Stimulated activated CD8-positive, alpha-beta memory T cell treated with anti-CD3 and anti-CD28 coated beads, Interleukin-7, amount 100 ng/mL, for 1 hour (primary cell): ENCODE measurements at regions not wholly inside any gene's neighbourhood (a gene's known extent, or its start where the extent isn't known, plus 50 kb on each side); places are given as distances from the start of the nearest gene placed in this dataset.

ENCODE experiments used
- DNase-seq, 2 donors: peaks; one replicate each; pipeline ENCODE4 v3.0.0-alpha.2; 2020; ENCODE audit warnings: low read depth in 2 of 2

DNA sequence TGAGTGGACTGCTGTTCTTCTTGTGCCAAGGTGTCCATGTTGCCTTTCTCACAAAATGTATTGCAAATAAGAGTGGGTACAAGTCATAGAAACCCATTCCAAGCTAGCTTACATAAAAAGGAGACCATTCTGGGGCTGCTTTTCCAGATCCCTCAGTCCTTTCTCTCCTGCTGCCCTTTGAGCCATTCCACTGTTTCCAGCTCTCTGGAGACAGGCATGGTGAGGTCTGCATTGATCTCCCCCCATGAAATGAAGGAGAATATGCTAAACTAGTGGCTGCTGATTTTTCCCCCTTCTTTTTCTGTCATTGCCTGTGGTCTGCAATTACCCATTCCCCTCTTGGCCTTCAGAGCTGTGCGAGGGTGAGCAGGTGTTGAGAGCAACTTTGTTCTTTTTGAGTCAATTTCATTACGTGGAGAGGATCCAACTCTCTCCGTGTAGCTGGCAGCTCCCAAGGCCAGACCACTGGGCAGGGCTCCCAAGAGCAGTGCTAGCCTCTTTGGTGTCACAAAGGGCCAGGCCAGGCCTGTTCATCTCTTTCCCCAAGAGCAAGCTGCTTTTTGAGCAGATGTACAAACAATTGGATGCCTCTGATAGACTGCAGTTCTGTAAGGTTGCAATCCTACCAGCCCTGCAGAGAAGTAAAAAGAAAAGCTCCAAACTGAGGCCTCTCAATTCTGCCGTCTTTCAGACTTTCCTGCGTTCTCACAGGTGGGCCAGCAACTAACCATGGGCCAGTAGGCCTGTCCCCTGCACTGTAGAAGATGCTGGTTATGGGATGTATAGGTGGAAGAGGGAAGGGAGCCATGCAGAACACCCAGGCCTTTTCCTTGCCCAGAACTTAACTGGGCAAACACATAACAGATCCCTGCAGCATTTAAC is 96.1 kb upstream of the ARMC2 start:
- DNase-seq: no peak

DNA sequence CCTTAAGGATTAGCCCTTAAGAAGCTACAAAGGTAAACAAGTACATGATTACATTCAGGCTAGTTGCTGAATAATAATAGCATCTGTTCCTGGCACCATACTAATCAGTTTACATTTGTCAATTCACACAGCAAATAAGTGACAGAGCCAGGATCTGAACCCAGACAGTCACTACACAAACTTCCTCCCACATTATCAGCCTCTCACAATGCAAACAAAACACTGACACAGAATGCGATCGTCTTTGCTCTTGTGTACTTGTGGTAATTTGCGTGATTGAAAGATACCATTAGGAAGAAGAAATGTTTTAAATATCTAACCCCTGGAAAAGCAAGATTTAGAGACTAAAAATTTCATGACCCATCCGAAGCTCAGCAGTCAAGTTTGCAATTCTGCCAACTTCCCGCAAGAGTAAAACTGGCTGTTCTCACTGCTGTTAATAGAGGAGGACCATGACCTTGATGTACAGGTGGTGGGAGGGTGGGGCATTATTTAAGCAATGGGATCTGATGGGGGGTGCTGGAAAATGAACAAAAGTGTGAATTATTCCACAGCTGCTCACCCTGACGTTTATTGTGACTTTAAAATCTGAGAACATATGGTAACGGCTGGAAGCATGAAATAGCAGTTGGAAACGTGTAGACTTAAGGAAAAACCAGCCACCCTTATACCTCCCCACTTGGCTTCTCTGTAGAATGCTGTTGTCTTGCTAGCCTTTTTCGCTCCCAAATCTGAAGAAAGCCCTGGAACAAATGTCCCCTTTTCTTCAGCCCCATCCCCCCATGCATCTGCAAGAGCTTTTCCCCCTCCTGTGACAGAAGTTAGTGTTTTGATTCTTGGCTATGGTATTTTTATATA is 95.3 kb upstream of the ARMC2 start:
- DNase-seq: no peak

DNA sequence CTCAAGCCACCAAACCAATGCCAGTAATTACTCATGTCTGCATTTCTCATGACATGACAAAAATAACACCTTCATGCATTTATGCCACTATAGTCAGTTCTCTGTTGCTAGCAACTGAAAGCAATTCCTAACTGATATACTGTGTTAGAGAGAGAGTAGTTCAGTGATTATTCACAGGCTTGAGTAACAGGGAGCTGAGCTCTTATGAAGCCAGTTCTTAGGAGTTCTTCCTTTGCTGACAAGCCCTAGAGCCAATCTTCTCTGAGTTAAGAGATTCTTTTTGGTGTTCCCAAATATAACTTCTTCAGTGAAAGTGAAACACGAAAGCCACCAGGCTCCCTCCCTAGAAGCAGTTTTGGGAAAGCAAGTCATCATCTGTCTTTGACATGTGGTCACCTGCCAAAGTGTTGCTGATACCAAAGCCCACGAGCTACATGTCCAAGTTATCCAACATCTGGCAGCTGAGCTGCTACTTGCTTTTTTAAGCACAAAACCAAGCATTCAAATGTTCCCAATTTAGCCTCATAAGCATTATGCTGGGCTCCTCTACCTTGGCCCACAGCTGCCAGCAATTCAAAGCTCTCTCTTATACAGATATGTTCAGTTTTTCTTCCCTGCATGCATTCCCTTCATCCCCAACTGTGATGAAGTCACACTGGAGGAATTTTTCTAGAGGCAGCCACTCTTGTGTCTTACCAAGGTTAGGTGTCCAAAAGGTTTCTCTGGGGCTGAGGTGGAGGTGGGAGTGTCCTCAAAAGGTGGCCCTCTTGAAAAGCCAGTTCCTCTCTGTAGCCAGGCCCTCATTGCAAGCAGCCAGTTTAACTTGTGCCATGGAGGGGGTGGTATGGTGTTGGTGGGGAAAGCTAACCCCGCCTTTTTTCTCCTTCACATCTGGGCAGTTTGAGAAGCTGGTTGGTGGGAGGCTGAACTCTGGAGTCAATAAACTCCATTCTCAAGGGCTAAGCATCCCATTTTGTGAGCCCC is 92.7 kb upstream of the ARMC2 start:
- no peak for DNase-seq

DNA sequence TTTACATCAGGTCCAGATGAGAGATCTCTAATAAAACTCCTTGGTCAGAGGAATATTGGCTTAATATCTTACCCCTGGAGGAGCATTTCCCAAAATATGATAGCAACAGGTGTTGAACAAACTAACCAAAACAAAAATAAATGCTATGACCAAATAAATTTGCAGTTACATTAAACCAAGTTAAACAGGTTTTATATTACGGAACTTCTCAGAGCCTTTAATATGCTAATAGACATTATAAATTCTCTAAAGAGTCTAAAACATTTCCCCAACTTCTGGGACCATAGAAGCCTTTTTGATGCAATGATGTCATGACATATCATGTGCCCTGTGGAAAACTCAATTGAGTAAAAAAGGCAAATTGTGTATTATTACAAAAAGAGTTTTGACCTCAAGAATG is 90.9 kb upstream of the ARMC2 start:
- DNase-seq: no peak

- DNase-seq: no peak
These were observed 89.3 kb upstream of the ARMC2 start for GRCh38 chr6:108758884-108759283.

DNA sequence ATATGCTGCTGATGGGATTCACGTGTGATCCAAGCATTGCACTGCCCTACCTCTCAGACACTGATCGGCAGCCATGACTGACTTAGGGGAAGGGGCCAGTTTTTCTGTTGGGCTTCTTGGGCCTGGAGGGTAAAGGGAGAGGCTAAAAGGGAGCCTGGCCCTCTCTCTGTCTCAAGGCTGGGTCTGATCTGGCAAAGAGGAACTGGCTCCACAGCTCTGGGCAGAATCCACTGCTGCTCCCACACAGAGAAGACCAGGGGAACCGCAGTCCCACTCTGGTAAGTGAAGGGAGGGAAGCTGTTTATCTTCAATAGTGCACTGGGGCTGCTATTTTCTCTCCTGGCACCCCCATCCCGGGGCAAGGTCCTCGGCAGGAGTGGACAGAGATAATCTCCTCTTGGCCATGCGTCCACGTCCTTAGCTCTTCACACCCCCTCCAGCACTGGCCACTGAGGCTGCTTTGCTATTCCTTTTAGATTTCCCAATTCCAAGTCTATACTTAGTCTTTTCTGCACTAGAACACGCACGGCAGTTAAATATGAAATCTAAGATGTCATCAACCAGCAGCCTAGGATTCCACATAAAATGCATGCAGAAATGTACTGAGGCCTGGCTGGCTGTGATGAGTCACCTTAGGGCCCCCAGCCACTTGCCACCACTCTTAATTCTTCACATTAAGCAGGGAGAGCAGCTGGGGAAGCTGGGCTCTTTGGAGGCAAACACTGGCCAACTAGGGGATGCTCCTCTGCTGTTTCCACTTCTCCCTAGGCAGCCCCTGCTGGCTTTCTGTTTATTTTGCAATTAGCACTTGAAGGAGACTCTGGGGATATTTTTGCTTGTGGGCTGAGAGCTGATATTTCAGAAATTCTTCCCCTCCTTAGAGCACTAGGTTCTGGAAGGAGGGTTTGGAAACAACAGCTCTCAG is 87.8 kb upstream of the ARMC2 start:
- no peak for DNase-seq

GRCh38 chr6:108762394-108762793 is 85.8 kb upstream of the ARMC2 start:
- DNase-seq: no peak

GRCh38 chr6:108763931-108764579 is 84.2 kb upstream of the ARMC2 start:
- no peak for DNase-seq

DNA sequence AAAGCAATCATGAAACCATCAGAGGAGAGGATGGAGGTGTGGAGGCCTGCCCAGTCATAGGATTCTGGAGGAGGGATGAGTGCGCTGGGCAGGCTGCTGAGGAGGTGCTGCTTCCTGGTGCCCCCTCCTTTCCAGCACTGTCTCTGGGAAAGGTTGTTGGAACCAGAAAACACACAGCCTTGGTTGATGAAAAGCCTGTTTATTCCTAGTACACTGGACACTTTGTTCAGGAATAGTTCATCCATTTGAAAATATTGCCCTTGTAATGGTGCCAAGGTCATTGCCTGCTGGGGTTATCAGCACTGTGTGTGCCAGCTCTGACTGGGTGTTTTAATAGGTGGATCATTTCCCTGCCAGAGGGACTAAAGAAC is 83.7 kb upstream of the ARMC2 start:
- DNase-seq: no peak

- DNase-seq: no peak
These were observed 82.7 kb upstream of the ARMC2 start for GRCh38 chr6:108765495-108765894.

DNA sequence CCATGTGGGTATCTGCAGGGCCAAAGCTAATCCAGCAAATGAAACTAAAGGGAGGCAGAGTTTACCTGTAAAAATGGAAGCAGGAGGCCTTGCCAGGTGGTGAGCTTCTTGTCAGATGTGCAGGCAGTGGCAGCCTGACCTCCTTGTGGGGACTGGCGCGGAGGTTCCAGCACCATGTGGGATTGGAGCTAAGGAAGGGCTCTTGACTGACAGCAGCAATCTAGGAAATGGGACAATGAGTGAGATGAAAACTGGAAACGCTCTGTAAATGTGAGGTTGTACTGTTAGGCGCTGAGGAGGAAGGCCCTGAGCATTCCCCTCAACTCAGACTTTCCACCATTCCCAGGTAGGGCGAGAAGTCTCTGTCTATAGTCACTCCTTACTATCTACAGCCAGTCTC is 81.8 kb upstream of the ARMC2 start:
- no peak for DNase-seq

- no peak for DNase-seq
These were observed 81.3 kb upstream of the ARMC2 start for GRCh38 chr6:108766886-108767285.

DNA sequence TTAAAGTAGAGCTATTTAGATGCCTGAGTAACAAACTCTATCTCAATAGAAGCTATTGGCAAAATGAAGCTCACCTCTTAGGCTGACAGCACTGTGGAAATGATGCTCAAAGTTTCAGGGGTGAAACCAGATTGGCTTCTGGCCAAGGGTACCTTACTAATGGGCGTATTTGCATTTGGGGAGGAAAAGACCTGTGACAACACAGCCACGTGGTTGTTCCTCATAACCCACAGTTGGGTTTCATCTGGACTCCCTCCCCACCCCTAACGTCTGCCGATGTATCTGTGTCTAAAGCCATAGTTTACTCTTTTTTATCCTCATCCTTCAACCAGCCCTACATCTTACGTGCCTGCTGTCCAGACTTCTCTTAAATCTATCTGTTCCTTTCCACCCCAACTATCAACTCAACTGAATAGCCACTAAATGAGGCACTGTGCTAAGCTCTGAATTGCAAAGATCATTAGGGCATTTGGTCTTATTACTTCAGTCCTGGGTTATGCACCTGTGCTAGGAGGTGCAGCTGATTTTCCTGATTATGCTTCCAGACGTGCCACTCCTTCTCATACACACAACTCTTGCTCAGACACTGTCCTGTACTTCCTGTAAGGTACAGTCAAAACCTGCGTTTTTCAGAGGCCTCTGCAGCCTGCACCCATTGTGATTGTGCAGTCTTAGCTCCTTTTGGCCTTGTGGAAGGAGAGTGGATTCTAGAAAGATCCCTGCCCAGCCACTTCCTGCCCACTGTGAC is 80.6 kb upstream of the ARMC2 start:
- no peak for DNase-seq

GRCh38 chr6:108768166-108768555 is 80.1 kb upstream of the ARMC2 start:
- no peak for DNase-seq

GRCh38 chr6:108768792-108769524 is 79.3 kb upstream of the ARMC2 start:
- no peak for DNase-seq

DNA sequence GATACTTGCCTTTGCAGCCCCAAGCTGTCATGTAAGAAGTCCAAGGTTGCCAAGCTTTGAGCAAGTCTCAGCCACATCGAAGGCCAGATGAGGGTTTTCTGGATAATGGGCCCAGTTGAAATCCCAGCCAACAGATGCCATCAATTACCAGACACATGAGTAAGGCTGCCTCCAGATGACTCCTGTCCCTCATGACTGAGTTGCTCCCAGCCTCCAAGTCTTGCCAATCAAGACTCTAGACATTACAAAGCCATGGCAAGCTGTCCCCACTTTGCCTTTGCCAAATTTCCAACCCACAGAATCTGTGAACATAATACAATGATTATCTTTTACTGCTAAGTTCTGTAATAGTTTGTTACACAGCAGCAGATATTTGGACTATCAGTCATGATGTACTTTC is 76.8 kb upstream of the ARMC2 start:
- DNase-seq: no peak

DNA sequence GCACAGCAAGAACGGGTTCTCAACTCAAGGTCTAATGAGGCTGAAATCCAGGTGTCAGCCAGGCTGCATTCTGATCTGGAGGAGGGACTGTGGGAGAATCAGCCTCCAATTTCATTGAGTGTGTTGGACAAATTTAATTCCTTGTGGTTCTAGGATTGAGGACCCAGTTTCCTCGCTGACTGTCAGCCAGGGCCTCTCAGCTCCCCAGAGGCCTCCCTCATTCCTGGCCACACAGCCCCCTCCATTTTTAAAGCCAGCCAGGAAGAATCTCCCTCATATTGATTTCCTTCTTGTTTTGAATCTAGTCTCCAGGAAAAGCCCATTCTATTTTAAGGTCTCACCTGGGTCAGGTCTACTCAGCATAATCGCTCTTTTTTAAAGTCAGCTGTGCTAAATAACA is 73.7 kb upstream of the ARMC2 start:
- DNase-seq: no peak

DNA sequence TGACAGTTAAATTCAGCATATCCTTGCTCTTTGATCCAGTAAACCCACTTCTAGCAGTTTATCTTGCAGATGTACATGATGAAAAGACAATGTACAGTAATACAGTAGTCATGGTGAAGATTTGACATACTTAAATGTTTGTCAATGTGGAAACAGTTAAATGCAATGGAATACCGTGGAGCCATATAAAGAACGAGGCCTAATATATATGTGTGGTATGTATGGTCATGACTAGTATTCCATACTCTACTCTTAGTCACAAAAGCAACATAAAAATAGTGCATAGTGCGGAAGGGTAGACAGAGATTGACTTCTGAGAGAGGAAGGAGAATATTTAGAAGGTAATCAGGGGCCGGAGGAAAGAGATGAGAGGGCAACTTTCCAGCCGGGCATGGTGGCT is 70.7 kb upstream of the ARMC2 start:
- DNase-seq: no peak
